ENCODE measurements at regions not wholly inside any gene's neighbourhood (a gene's known extent, or its start where the extent isn't known, plus 50 kb on each side); places are given as distances from the start of the nearest gene placed in this dataset.

DNA sequence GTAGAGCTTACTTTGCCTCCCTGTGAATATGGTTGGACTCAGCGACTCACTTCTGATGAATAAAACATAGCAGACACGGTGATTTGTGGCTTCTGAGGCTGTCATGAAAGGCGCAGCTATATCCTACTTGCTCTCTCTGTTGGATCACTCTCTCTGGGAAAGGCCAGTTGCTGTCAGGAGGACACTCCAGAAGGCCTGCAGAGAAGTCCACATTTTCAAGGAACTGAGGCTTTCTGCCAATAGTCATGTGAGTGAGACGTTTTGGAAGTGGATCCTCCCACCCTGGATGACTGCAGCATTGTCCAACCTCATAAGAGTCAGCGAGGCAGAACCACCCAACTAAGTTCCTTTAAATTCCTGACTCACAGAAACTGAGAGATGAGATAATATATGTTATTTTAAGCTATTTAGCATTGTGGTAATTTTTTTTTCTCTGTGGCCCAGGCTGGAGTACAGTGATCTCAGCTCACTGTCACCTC lies 156.0 kb upstream of the MAST4 start:
- TF ChIP-seq TEAD4 (IDR thresholded peaks at IDR 0.05) (peak; percentile 39; the same call in 1 of the 2 replicates), EP300 (IDR thresholded peaks at IDR 0.05; ENCODE audit: borderline replicate concordance) (no peak), YY1 (IDR thresholded peaks at IDR 0.05; ENCODE audit: low read depth) (no peak), RAD21 (IDR thresholded peaks at IDR 0.05; ENCODE audit: low read depth) (no peak), CREB1 (IDR thresholded peaks at IDR 0.05; ENCODE audit: low read depth) (no peak), ZBTB7A (IDR thresholded peaks at IDR 0.05; ENCODE audit: low read depth) (no peak), TAF1 (IDR thresholded peaks at IDR 0.05; ENCODE audit: low read depth) (no peak), FOXM1 (IDR thresholded peaks at IDR 0.05; ENCODE audit: borderline replicate concordance, low read depth) (no peak), TCF12 (IDR thresholded peaks at IDR 0.05; ENCODE audit: low read depth) (no peak; the same call in 1 of the 2 replicates), CEBPB (IDR thresholded peaks at IDR 0.05) (no peak), EGR1 (IDR thresholded peaks at IDR 0.05) (no peak), NFIC (IDR thresholded peaks at IDR 0.05) (0 out of 2 replicates have a peak, but pooled peaks have one; percentile 24)
- TF ChIP-seq, protein P1, sequence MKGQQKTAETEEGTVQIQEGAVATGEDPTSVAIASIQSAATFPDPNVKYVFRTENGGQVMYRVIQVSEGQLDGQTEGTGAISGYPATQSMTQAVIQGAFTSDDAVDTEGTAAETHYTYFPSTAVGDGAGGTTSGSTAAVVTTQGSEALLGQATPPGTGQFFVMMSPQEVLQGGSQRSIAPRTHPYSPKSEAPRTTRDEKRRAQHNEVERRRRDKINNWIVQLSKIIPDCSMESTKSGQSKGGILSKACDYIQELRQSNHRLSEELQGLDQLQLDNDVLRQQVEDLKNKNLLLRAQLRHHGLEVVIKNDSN (IDR thresholded peaks at IDR 0.05) = peak; percentile 41; the same call in 1 of the 2 replicates
- TF ChIP-seq, protein P2, sequence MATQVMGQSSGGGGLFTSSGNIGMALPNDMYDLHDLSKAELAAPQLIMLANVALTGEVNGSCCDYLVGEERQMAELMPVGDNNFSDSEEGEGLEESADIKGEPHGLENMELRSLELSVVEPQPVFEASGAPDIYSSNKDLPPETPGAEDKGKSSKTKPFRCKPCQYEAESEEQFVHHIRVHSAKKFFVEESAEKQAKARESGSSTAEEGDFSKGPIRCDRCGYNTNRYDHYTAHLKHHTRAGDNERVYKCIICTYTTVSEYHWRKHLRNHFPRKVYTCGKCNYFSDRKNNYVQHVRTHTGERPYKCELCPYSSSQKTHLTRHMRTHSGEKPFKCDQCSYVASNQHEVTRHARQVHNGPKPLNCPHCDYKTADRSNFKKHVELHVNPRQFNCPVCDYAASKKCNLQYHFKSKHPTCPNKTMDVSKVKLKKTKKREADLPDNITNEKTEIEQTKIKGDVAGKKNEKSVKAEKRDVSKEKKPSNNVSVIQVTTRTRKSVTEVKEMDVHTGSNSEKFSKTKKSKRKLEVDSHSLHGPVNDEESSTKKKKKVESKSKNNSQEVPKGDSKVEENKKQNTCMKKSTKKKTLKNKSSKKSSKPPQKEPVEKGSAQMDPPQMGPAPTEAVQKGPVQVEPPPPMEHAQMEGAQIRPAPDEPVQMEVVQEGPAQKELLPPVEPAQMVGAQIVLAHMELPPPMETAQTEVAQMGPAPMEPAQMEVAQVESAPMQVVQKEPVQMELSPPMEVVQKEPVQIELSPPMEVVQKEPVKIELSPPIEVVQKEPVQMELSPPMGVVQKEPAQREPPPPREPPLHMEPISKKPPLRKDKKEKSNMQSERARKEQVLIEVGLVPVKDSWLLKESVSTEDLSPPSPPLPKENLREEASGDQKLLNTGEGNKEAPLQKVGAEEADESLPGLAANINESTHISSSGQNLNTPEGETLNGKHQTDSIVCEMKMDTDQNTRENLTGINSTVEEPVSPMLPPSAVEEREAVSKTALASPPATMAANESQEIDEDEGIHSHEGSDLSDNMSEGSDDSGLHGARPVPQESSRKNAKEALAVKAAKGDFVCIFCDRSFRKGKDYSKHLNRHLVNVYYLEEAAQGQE (IDR thresholded peaks at IDR 0.05; ENCODE audit: low read depth) = no peak
- TF ChIP-seq, protein P3, sequence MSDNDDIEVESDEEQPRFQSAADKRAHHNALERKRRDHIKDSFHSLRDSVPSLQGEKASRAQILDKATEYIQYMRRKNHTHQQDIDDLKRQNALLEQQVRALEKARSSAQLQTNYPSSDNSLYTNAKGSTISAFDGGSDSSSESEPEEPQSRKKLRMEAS (IDR thresholded peaks at IDR 0.05) = no peak

DNA sequence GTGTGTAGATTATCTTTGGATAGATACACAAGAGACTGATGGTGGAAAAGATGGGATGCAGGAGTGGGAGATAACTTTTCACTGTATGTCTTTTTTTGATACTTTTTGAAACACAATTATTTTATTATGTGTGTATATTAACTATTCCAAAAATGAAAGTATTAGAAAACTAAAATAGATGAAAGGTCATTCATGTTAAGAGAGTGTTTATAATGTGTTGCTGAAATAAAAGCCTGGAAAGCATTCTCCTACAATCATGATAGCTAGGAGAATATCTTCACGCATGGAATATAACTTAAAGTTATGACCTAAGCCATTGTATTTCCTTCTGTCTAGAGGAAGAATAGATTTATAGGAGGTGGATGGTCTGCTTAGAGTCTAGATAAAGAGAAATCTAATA lies 154.8 kb upstream of the MAST4 start:
- TF ChIP-seq ZBTB7A (IDR thresholded peaks at IDR 0.05; ENCODE audit: low read depth) (no peak), NFIC (IDR thresholded peaks at IDR 0.05) (no peak), CEBPB (IDR thresholded peaks at IDR 0.05) (no peak), EP300 (IDR thresholded peaks at IDR 0.05; ENCODE audit: borderline replicate concordance) (no peak), CREB1 (IDR thresholded peaks at IDR 0.05; ENCODE audit: low read depth) (no peak), TAF1 (IDR thresholded peaks at IDR 0.05; ENCODE audit: low read depth) (no peak), RAD21 (IDR thresholded peaks at IDR 0.05; ENCODE audit: low read depth) (no peak), TEAD4 (IDR thresholded peaks at IDR 0.05) (no peak), FOXM1 (IDR thresholded peaks at IDR 0.05; ENCODE audit: borderline replicate concordance, low read depth) (no peak), TCF12 (IDR thresholded peaks at IDR 0.05; ENCODE audit: low read depth) (no peak), YY1 (IDR thresholded peaks at IDR 0.05; ENCODE audit: low read depth) (no peak), EGR1 (IDR thresholded peaks at IDR 0.05) (no peak)
- TF ChIP-seq, protein P2 (IDR thresholded peaks at IDR 0.05; ENCODE audit: low read depth) = no peak
- TF ChIP-seq, protein P1 (IDR thresholded peaks at IDR 0.05) = no peak
- TF ChIP-seq, protein P3 (IDR thresholded peaks at IDR 0.05) = no peak

DNA sequence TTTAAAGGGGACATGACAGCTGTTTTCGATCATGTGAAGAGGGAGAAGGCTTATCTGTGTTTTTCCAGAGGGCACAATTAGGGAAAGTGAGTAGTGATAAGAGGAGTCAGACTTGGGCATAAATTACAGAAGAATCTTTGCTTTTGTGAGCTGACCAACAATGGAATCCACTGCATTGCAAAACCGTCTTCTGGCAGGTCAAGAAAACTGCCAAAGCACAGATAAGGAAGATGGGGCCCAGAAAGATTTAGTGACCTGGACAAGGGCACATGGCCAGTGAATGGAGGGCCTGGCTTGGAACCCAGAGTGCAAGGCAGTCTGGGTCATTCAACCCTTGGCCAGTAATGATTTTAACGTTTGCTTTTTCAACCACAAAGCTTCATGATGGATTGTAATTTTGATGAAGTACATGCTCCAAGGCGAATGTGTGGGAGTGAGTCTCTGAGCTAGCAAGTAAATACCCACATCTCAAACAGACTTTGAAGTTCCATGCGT lies 153.2 kb upstream of the MAST4 start:
- TF ChIP-seq, protein P1 (IDR thresholded peaks at IDR 0.05) = no peak
- TF ChIP-seq TEAD4 (IDR thresholded peaks at IDR 0.05) (no peak), CEBPB (IDR thresholded peaks at IDR 0.05) (no peak), EP300 (IDR thresholded peaks at IDR 0.05; ENCODE audit: borderline replicate concordance) (no peak), FOXM1 (IDR thresholded peaks at IDR 0.05; ENCODE audit: borderline replicate concordance, low read depth) (no peak), TCF12 (IDR thresholded peaks at IDR 0.05; ENCODE audit: low read depth) (no peak), EGR1 (IDR thresholded peaks at IDR 0.05) (no peak)
- TF ChIP-seq, protein P3 (IDR thresholded peaks at IDR 0.05) = no peak

DNA sequence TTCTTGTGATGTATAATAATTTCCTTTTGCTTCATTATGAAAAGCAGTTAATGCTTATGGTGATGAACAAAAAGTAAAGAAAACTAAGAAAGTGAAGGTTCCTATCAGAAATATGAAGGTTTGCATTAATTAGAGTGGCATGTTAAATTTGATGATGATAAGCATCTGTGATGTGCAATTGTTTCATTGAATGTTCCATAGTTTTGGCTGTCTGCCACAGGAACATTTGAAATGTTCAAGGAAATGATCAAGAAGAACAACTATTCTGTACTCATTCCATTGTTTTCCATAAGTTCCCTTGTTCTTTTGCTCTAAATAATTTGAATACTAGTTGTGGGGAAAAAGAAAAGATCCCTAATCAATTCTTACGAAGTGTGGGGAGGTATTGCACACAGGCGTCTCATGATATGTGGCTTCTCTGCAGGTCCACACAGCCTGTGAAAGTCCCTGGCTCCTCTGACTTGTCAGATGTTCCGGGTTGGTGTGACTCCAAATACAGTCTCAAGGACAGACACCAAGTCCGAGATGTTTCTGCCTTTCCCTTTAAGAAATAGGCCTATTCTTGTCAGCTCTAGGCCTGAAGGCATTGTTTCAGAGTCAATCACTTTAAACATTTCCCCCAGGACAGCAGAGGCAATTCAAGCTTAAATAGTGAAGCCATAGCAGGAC lies 152.6 kb upstream of the MAST4 start:
- no peak for TF ChIP-seq TAF1 (IDR thresholded peaks at IDR 0.05; ENCODE audit: low read depth)
- no peak for TF ChIP-seq EP300 (IDR thresholded peaks at IDR 0.05; ENCODE audit: borderline replicate concordance)
- no peak for TF ChIP-seq CREB1 (IDR thresholded peaks at IDR 0.05; ENCODE audit: low read depth)

DNA sequence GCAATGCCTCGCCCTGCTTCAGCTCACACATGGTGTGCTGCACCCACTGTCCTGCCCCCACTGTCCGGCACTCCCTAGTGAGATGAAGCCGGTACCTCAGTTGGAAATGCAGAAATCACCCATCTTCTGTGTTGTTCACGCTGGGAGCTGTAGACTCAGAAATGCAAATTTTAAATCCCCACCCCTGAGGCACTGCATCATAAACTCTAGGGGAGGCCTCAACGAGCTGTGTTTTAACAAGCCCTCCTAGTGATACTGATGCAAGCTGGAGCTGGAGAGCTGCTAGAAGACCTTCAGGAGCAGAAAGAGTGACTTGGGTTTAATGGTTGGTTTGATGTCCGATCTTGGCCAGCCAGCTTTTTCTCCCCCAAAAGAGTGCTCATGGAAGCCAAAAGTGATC lies 146.0 kb upstream of the MAST4 start:
- TF ChIP-seq TCF12 (IDR thresholded peaks at IDR 0.05; ENCODE audit: low read depth) (no peak), EGR1 (IDR thresholded peaks at IDR 0.05) (no peak), TEAD4 (IDR thresholded peaks at IDR 0.05) (no peak), RAD21 (IDR thresholded peaks at IDR 0.05; ENCODE audit: low read depth) (no peak), EP300 (IDR thresholded peaks at IDR 0.05; ENCODE audit: borderline replicate concordance) (no peak), CREB1 (IDR thresholded peaks at IDR 0.05; ENCODE audit: low read depth) (no peak), TAF1 (IDR thresholded peaks at IDR 0.05; ENCODE audit: low read depth) (no peak), FOXM1 (IDR thresholded peaks at IDR 0.05; ENCODE audit: borderline replicate concordance, low read depth) (no peak), ZBTB7A (IDR thresholded peaks at IDR 0.05; ENCODE audit: low read depth) (no peak)
- TF ChIP-seq, protein P3 (IDR thresholded peaks at IDR 0.05) = no peak
- TF ChIP-seq, protein P2 (IDR thresholded peaks at IDR 0.05; ENCODE audit: low read depth) = no peak
- TF ChIP-seq, protein P1 (IDR thresholded peaks at IDR 0.05) = no peak

All from Ishikawa (cell line).